GM12873 (cell line): ENCODE measurements at regions not wholly inside any gene's neighbourhood (a gene's known extent, or its start where the extent isn't known, plus 50 kb on each side); places are given as distances from the start of the nearest gene placed in this dataset.

Experiments used
- CTCF ChIP-seq: IDR thresholded peaks from 2 replicates; pipeline ENCODE4 v1.5.1; 2012; ENCODE audit warnings: low read depth, mild to moderate bottlenecking, moderate library complexity, low read length, control low read depth; ENCODE audit not compliant: insufficient read depth; ENCODE audit errors: missing control alignments

GRCh38 chr5:143498821-143499220 is 95.3 kb upstream of the NR3C1 start:
- no peak for TF ChIP-seq CTCF

- no peak for TF ChIP-seq CTCF
These were observed 94.3 kb upstream of the NR3C1 start for GRCh38 chr5:143497749-143498148.

- no peak for TF ChIP-seq CTCF
These were observed 93.5 kb upstream of the NR3C1 start for GRCh38 chr5:143496943-143497342.

DNA sequence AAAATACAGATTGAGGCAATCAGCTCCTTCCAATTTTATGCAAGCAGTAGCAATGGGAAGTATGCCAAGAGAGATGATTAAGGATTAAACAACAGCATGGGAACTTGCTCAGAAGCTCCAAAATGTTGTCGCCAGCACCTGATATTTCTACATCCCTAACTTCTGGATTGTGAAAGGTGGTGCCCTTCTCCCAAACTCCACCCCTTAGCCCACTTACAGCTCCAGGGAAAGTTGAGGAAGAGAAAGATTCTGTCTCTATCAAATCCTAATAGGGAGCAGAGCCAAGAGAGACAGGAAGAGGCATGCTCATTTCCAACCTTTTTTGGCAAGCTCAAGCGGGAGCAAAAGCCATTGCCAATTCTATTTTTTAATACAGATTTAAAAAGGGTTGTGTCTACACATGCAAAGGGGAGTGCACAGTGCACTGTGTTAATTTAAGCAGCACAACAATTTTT is 92.4 kb upstream of the NR3C1 start:
- TF ChIP-seq CTCF, result no peak

DNA sequence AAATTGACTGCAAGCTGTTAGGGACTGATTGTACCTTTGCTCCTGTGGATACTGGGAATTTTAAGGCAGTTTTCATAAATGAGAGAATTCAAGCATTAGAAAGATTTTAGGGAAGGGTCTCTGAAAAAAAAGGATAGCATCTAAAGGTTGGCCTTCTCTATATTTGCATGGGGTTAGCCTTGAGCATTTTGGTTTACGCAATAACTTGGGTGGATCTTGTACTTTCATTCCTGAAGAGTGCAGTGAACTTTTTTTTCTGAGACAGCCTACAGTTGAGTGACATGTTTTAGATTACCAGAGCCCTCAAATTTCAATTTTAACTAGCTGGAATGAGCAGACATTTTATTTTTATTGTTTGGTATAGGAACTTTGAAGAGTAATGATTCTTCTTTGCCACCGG is 91.6 kb upstream of the NR3C1 start:
- TF ChIP-seq CTCF, result no peak

DNA sequence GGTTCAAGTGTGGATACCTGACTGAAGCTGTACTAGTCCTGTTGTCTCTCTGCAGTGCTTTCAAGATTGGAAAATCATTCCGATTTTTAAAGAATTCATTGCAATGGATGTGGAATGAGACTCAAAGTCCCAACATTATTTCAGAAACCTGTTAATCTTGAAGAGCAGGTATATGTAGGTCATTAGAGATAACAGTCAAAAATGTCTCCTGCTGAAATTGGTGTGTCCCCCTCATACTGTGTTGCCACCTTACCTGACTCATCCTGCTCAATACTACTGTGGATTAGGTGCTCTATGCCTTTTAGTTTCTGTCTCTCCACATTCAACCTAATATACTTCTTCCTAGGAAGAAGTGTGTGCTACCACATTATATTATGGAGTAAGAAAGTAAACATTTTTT is 91.1 kb upstream of the NR3C1 start:
- TF ChIP-seq CTCF, result no peak

DNA sequence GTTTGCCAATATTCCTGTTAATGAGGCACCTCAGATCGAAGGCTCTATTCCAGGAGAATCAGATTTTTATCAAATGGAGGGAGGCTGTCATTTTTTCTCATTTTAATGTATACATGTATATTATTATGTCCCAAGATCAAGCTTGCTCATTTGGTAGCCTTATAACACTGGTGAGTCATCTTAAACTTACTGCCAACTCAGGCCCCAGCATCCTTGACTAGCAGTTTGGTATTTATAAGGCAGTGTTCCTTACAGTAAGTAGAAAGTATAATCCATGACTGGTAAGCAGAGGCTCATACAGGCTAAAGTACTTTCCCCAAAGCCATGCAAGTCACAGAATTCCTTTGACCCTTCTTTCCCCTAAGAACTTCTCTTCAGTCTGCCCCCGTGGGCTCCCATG is 90.7 kb upstream of the NR3C1 start:
- no peak for TF ChIP-seq CTCF

- no peak for TF ChIP-seq CTCF
These were observed 89.3 kb upstream of the NR3C1 start for GRCh38 chr5:143492783-143493182.
